ENCODE measurements at regions not wholly inside any gene's neighbourhood (a gene's known extent, or its start where the extent isn't known, plus 50 kb on each side); places are given as distances from the start of the nearest gene placed in this dataset.

DNA sequence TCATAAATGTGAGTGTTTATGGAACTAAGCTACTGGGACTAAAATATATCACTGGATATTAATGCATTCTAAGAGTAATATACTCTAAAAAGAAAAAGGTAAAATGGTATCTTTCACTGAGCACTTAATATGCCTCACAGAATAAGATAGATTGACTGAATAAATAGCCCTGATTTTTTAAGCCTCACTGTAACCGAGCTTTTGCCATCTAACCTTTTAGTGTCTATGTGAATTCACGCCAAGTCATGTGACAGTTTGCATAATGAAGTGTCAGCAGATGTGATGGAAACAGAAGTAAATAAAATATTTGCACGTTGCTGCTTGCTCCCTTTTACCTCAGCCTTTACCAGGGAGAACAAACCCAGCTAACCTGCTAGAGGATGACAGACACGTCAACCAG is 119.7 kb upstream of the NWD2 start:
- TF ChIP-seq CTCF (IDR thresholded peaks at IDR 0.05): no peak
- no peak for TF ChIP-seq POLR2A (IDR thresholded peaks at IDR 0.05)
